Karpas-422 (cell line): ENCODE measurements at regions not wholly inside any gene's neighbourhood (a gene's known extent, or its start where the extent isn't known, plus 50 kb on each side); places are given as distances from the start of the nearest gene placed in this dataset.
A peak's percentile ranks its signal among the peaks of the same experiment; 100 is the strongest.

Source experiments
- DNase-seq: peaks from one replicate; pipeline ENCODE4 v3.0.0-alpha.2; 2015
- H2AFZ ChIP-seq: fragments of 200-600 bp; sonication (generic); 2 replicates; pipeline ENCODE4 v1.6.1; 2014; ENCODE audit warnings: antibody characterized with exemption, low read length, mixed read lengths
- H3K27ac ChIP-seq: fragments of 200-600 bp; sonication (generic); 2 replicates; pipeline ENCODE4 v1.5.1; 2014; ENCODE audit warnings: mild to moderate bottlenecking, low read length, moderate library complexity
- H3K27me3 ChIP-seq: fragments of 200-600 bp; sonication (generic); 2 replicates; pipeline ENCODE4 v1.6.1; 2014; ENCODE audit warnings: low read length, mixed read lengths
- H3K36me3 ChIP-seq: fragments of 200-600 bp; sonication (generic); 2 replicates; pipeline ENCODE4 v1.6.1; 2014; ENCODE audit warnings: low read length, mixed read lengths; ENCODE audit not compliant: insufficient read depth
- H3K4me1 ChIP-seq: fragments of 200-600 bp; sonication (generic); 2 replicates; pipeline ENCODE4 v1.6.1; 2014; ENCODE audit warnings: mild to moderate bottlenecking, low read length, mixed read lengths
- H3K4me2 ChIP-seq: fragments of 200-600 bp; sonication (generic); 2 replicates; pipeline ENCODE4 v1.6.1; 2014; ENCODE audit warnings: low read length, low read depth, mild to moderate bottlenecking; ENCODE audit not compliant: poor library complexity, severe bottlenecking
- H3K4me3 ChIP-seq: fragments of 200-600 bp; sonication (generic); 2 replicates; pipeline ENCODE4 v1.5.1; 2014; ENCODE audit warnings: mild to moderate bottlenecking, antibody characterized with exemption, low read length, mixed read lengths
- H3K79me2 ChIP-seq: fragments of 200-600 bp; sonication (generic); 2 replicates; pipeline ENCODE4 v1.6.1; 2014; ENCODE audit warnings: mild to moderate bottlenecking, low read length, mixed read lengths
- H3K9ac ChIP-seq: fragments of 200-600 bp; sonication (generic); 2 replicates; pipeline ENCODE4 v1.6.0; 2014; ENCODE audit warnings: low read length
- H3K9me2 ChIP-seq: fragments of 200-600 bp; sonication (generic), shearing (Covaris generic); replicated peaks from 2 replicates; pipeline ENCODE4 v1.6.0; 2014; ENCODE audit warnings: mild to moderate bottlenecking, low read length, moderate library complexity; ENCODE audit not compliant: insufficient read depth
- H3K9me3 ChIP-seq: fragments of 300-700, 200-600 bp; sonication (generic); 2 replicates; pipeline ENCODE4 v1.6.1; 2014; ENCODE audit warnings: low read length, mixed read lengths
- H4K20me1 ChIP-seq: fragments of 200-600 bp; sonication (generic); 2 replicates; pipeline ENCODE4 v1.6.1; 2014; ENCODE audit warnings: mild to moderate bottlenecking, antibody characterized with exemption, low read length, low read depth; ENCODE audit not compliant: insufficient read depth

- no peak overlapping the region for H2AFZ ChIP-seq
- no peaks in the 10 kb centered on the region for H3K4me1 ChIP-seq
- no peak overlapping the region for H3K4me2 ChIP-seq
- no peaks in the 10 kb centered on the region for H3K79me2 ChIP-seq
- H3K9ac ChIP-seq, result no peak overlapping the region
- no peaks in the 10 kb centered on the region for H3K9me2 ChIP-seq
- no peaks in the 10 kb centered on the region for H3K27me3 ChIP-seq
- no peak overlapping the region for H3K4me3 ChIP-seq
- no peak for DNase-seq
- H3K9me3 ChIP-seq, result no peaks in the 10 kb centered on the region
- H3K27ac ChIP-seq, result no peak overlapping the region
- no peaks in the 10 kb centered on the region for H4K20me1 ChIP-seq
- H3K36me3 ChIP-seq, result no peaks in the 10 kb centered on the region
Observed at GRCh38 chr20:1783245-1783644, 112.0 kb upstream of the SIRPA start.

- no peaks in the 10 kb centered on the region for H3K9me2 ChIP-seq
- H3K9ac ChIP-seq, result no peak overlapping the region
- no peak overlapping the region for H3K4me2 ChIP-seq
- H3K4me3 ChIP-seq, result no peak overlapping the region
- no peaks in the 10 kb centered on the region for H3K79me2 ChIP-seq
- H2AFZ ChIP-seq, result no peak overlapping the region
- no peaks in the 10 kb centered on the region for H3K27me3 ChIP-seq
- peaks cover 4% of the 10 kb centered on the region for H3K4me1 ChIP-seq
- no peak for DNase-seq
- H3K27ac ChIP-seq, result no peak overlapping the region
- H3K36me3 ChIP-seq, result no peaks in the 10 kb centered on the region
- no peaks in the 10 kb centered on the region for H3K9me3 ChIP-seq
- no peaks in the 10 kb centered on the region for H4K20me1 ChIP-seq
Observed at GRCh38 chr20:1782181-1782580, 113.0 kb upstream of the SIRPA start.

- H3K9ac ChIP-seq, result no peak overlapping the region
- no peak overlapping the region for H3K4me3 ChIP-seq
- H3K4me1 ChIP-seq, result peaks cover 12% of the 10 kb centered on the region
- H3K9me3 ChIP-seq, result no peaks in the 10 kb centered on the region
- no peaks in the 10 kb centered on the region for H3K36me3 ChIP-seq
- no peaks in the 10 kb centered on the region for H4K20me1 ChIP-seq
- H3K27me3 ChIP-seq, result no peaks in the 10 kb centered on the region
- no peaks in the 10 kb centered on the region for H3K9me2 ChIP-seq
- DNase-seq, result no peak
- no peak overlapping the region for H2AFZ ChIP-seq
- no peak overlapping the region for H3K27ac ChIP-seq
- H3K4me2 ChIP-seq, result no peak overlapping the region
- no peaks in the 10 kb centered on the region for H3K79me2 ChIP-seq
Observed at GRCh38 chr20:1779567-1779966, 115.6 kb upstream of the SIRPA start.

GRCh38 chr20:1778338-1778737 is 116.9 kb upstream of the SIRPA start:
- DNase-seq, result no peak
- no peaks in the 10 kb centered on the region for H4K20me1 ChIP-seq
- H3K9me2 ChIP-seq, result no peaks in the 10 kb centered on the region
- no peak overlapping the region for H3K27ac ChIP-seq
- H3K27me3 ChIP-seq, result no peaks in the 10 kb centered on the region
- no peaks in the 10 kb centered on the region for H3K79me2 ChIP-seq
- H3K9me3 ChIP-seq, result no peaks in the 10 kb centered on the region
- peaks cover 12% of the 10 kb centered on the region for H3K4me1 ChIP-seq
- H3K36me3 ChIP-seq, result no peaks in the 10 kb centered on the region
- no peak overlapping the region for H2AFZ ChIP-seq
- H3K4me2 ChIP-seq, result no peak overlapping the region
- no peak overlapping the region for H3K4me3 ChIP-seq
- no peak overlapping the region for H3K9ac ChIP-seq

- H3K4me1 ChIP-seq, result peaks cover 12% of the 10 kb centered on the region
- no peaks in the 10 kb centered on the region for H3K36me3 ChIP-seq
- H2AFZ ChIP-seq, result peak overlapping the region; percentile 54; the same call in 1 of the 2 replicates
- H3K27me3 ChIP-seq, result no peaks in the 10 kb centered on the region
- H3K27ac ChIP-seq, result no peak overlapping the region
- no peaks in the 10 kb centered on the region for H4K20me1 ChIP-seq
- H3K9ac ChIP-seq, result peak overlapping the region; percentile 72
- no peaks in the 10 kb centered on the region for H3K79me2 ChIP-seq
- peak overlapping the region; percentile 71 for H3K4me2 ChIP-seq
- no peak for DNase-seq
- H3K9me3 ChIP-seq, result no peaks in the 10 kb centered on the region
- peak overlapping the region; percentile 73; the same call in 1 of the 2 replicates for H3K4me3 ChIP-seq
- H3K9me2 ChIP-seq, result no peaks in the 10 kb centered on the region
Observed at GRCh38 chr20:1777476-1777820, 117.8 kb upstream of the SIRPA start.

- H3K27ac ChIP-seq, result no peak overlapping the region
- H3K4me1 ChIP-seq, result peaks cover 12% of the 10 kb centered on the region
- no peaks in the 10 kb centered on the region for H3K9me2 ChIP-seq
- H3K79me2 ChIP-seq, result no peaks in the 10 kb centered on the region
- H3K27me3 ChIP-seq, result no peaks in the 10 kb centered on the region
- DNase-seq, result peak; percentile 93
- H3K9me3 ChIP-seq, result no peaks in the 10 kb centered on the region
- H3K4me3 ChIP-seq, result peak overlapping the region; percentile 73
- H3K36me3 ChIP-seq, result no peaks in the 10 kb centered on the region
- H3K4me2 ChIP-seq, result peak overlapping the region; percentile 71
- 0 out of 2 replicates have a peak overlapping the region, but pooled peaks have one; percentile 32 for H2AFZ ChIP-seq
- H4K20me1 ChIP-seq, result no peaks in the 10 kb centered on the region
- H3K9ac ChIP-seq, result peak overlapping the region; percentile 72
Observed at GRCh38 chr20:1776681-1777475, 118.3 kb upstream of the SIRPA start.

GRCh38 chr20:1775117-1775516 is 117.5 kb upstream of the SIRPG start:
- Histone ChIP-seq H3K4me1 (peaks cover 12% of the 10 kb centered on the region), H3K79me2 (no peaks in the 10 kb centered on the region), H2AFZ (no peak overlapping the region), H3K4me2 (no peak overlapping the region), H4K20me1 (no peaks in the 10 kb centered on the region), H3K4me3 (no peak overlapping the region), H3K9me3 (no peaks in the 10 kb centered on the region), H3K9me2 (no peaks in the 10 kb centered on the region), H3K27ac (no peak overlapping the region), H3K36me3 (no peaks in the 10 kb centered on the region), H3K27me3 (no peaks in the 10 kb centered on the region), H3K9ac (no peak overlapping the region)
- DNase-seq, result no peak

GRCh38 chr20:1774479-1774878 is 116.9 kb upstream of the SIRPG start:
- no peak for DNase-seq

More at GRCh38 chr20:1774479-1774878, 116.9 kb upstream of the SIRPG start:
- Histone ChIP-seq H3K4me2 (no peak overlapping the region), H3K27me3 (no peaks in the 10 kb centered on the region), H3K36me3 (no peaks in the 10 kb centered on the region), H3K27ac (no peak overlapping the region), H2AFZ (no peak overlapping the region), H4K20me1 (no peaks in the 10 kb centered on the region), H3K79me2 (no peaks in the 10 kb centered on the region), H3K9ac (no peak overlapping the region), H3K9me3 (no peaks in the 10 kb centered on the region), H3K9me2 (no peaks in the 10 kb centered on the region), H3K4me3 (no peak overlapping the region), H3K4me1 (peaks cover 12% of the 10 kb centered on the region)
